ENCODE measurements at regions not wholly inside any gene's neighbourhood (a gene's known extent, or its start where the extent isn't known, plus 50 kb on each side); places are given as distances from the start of the nearest gene placed in this dataset.

- TF ChIP-seq ZFP91 (CRISPR knock-in tag; IDR thresholded peaks at IDR 0.05; ENCODE audit: borderline replicate concordance) (no peak), ZNF276 (CRISPR knock-in tag; IDR thresholded peaks at IDR 0.05; ENCODE audit: low read depth) (no peak), ZBTB7B (CRISPR knock-in tag; IDR thresholded peaks at IDR 0.05) (no peak), HNF1A (IDR thresholded peaks at IDR 0.05; ENCODE audit: low read depth) (0 out of 2 replicates have a peak, but pooled peaks have one; percentile 35), HNF1A (CRISPR knock-in tag; IDR thresholded peaks at IDR 0.05; ENCODE audit: borderline replicate concordance) (no peak), IKZF1 (IDR thresholded peaks at IDR 0.05) (no peak), ZNF317 (CRISPR knock-in tag; IDR thresholded peaks at IDR 0.05) (0 out of 2 replicates have a peak, but pooled peaks have one; percentile 8), TCF12 (IDR thresholded peaks at IDR 0.05) (no peak), TCF12 (CRISPR knock-in tag; IDR thresholded peaks at IDR 0.05) (no peak), ZNF768 (CRISPR knock-in tag; IDR thresholded peaks at IDR 0.05) (no peak), UBTF (CRISPR knock-in tag; IDR thresholded peaks at IDR 0.05) (no peak), ZNF570 (CRISPR knock-in tag; IDR thresholded peaks at IDR 0.05; ENCODE audit: borderline replicate concordance) (no peak), KAT2B (IDR thresholded peaks at IDR 0.05; ENCODE audit: borderline replicate concordance, low read depth, low read length) (no peak), ZNF546 (CRISPR knock-in tag; conservative IDR thresholded peaks at IDR 0.05) (no peak), LBX2 (CRISPR knock-in tag; IDR thresholded peaks at IDR 0.05; ENCODE audit: borderline replicate concordance) (no peak), CBX2 (IDR thresholded peaks at IDR 0.05; ENCODE audit: low read depth, low read length) (no peak), CBX2 (CRISPR knock-in tag; IDR thresholded peaks at IDR 0.05; ENCODE audit: low read depth) (no peak), FOXA3 (CRISPR knock-in tag; IDR thresholded peaks at IDR 0.05) (peak; percentile 35), HMG20A (CRISPR knock-in tag; IDR thresholded peaks at IDR 0.05; ENCODE audit: borderline replicate concordance) (peak; percentile 54; the same call in 1 of the 2 replicates), MAFF (IDR thresholded peaks at IDR 0.05; ENCODE audit: low read depth, low read length) (no peak), ZNF788 (CRISPR knock-in tag; IDR thresholded peaks at IDR 0.05; ENCODE audit: borderline replicate concordance) (no peak)
Observed at GRCh38 chr10:64573623-64574325, 1052.6 kb downstream of the REEP3 start (continued).

Measured in HepG2 (cell line).